Tibial nerve (tissue), 4 donors: ENCODE measurements at regions not wholly inside any gene's neighbourhood (a gene's known extent, or its start where the extent isn't known, plus 50 kb on each side); places are given as distances from the start of the nearest gene placed in this dataset.

Experiments
- CTCF ChIP-seq, 5 experiments: fragments of 200-600 bp in 3 of 5; fragments of 450-650 bp in 2 of 5; sonication (generic) in 3 of 5; IDR thresholded peaks; one replicate each; pipeline ENCODE4 v1.5.1; 2016 to 2019; ENCODE audit warnings: antibody characterized with exemption in 5 of 5, mild to moderate bottlenecking in 3 of 5, moderate library complexity in 2 of 5
- EP300 ChIP-seq, 2 donors: sonication (generic); formaldehyde crosslinking; IDR thresholded peaks; one replicate each; pipeline ENCODE4 v1.6.1; 2017; ENCODE audit warnings: antibody characterized with exemption in 2 of 2, mild to moderate bottlenecking in 1 of 2

GRCh38 chr9:17062497-17062896 is 72.3 kb upstream of the CNTLN start:
- TF ChIP-seq CTCF (IDR thresholded peaks at IDR 0.05) (no peak), EP300 (IDR thresholded peaks at IDR 0.05) (no peak)
